Left ventricle myocardium inferior (tissue), 1 donor: ENCODE measurements at regions not wholly inside any gene's neighbourhood (a gene's known extent, or its start where the extent isn't known, plus 50 kb on each side); places are given as distances from the start of the nearest gene placed in this dataset.

Experiments
- DNase-seq: peaks from one replicate; pipeline ENCODE4 v3.0.0-alpha.2; 2020
- H3K27ac ChIP-seq: fragments of 200-600 bp; replicated peaks from 2 replicates; pipeline ENCODE4 v1.8.0; 2021
- H3K27me3 ChIP-seq: fragments of 200-600 bp; 2 replicates; pipeline ENCODE4 v1.8.0; 2021; ENCODE audit warnings: low read depth
- H3K36me3 ChIP-seq: fragments of 200-600 bp; 2 replicates; pipeline ENCODE4 v1.8.0; 2021
- H3K4me1 ChIP-seq: fragments of 200-600 bp; 2 replicates; pipeline ENCODE4 v1.8.0; 2021
- H3K4me3 ChIP-seq: fragments of 200-600 bp; 2 replicates; pipeline ENCODE4 v1.8.0; 2021; ENCODE audit warnings: mild to moderate bottlenecking, moderate library complexity
- H3K9me3 ChIP-seq: fragments of 200-600 bp; replicated peaks from 2 replicates; pipeline ENCODE4 v1.8.0; 2021
- intact Hi-C: fragments of 100-400 bp; cut with micrococcal nuclease; formaldehyde crosslinking; loops from one replicate; pipeline ENCODE4 v1.11.0; 2022
- TF ChIP-seq, protein P1 (sequence below): fragments of 200-600 bp; IDR thresholded peaks from 2 replicates; pipeline ENCODE4 v1.8.0; 2021; ENCODE audit warnings: antibody characterized with exemption, mild to moderate bottlenecking, borderline replicate concordance
- donor health status: DM: no; HTN: yes; CAD: no; lungs with severe emphysema.

DNA sequence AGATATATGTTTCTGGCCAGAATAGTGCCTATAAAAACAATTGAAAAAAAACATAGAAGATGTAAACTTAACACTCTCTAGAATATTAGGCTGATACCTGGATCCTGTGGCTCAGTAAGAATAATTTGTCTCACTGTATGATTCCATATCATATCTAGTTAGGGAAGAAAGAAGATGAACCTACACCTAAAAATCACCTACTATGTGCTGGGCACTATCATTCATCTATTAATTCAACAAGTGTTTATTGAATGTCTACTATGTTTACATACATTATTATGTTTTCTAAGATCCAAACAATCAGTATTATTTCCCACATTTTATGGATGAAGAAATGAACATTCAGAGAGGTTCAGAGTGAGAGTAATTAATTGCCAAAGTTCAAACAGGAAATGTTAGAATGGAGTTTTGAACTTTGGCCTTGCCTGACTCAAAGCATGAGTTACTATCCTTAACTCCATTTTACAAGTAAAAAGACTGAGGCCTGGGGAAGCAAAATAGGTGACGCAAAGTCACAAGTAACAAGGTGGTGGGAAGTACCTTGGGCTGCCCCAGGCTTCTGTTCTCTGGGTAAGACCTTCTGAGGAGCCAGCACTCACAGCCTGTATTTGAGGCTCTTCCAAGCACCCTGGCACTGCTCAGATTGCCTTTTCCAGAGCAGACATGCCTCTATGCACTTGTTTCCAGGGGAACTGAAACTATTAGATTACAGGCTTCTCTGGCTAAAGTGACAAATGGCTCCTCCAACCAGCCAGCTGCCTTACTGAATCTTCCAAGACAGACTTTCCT is 111.1 kb upstream of the ACSL4 start:
- Histone ChIP-seq H3K4me1 (no peaks in the 10 kb centered on the region), H3K27ac (no peak overlapping the region), H3K36me3 (no peaks in the 10 kb centered on the region), H3K27me3 (no peaks in the 10 kb centered on the region), H3K9me3 (no peaks in the 10 kb centered on the region), H3K4me3 (no peak overlapping the region)
- DNase-seq = no peak
- TF ChIP-seq, protein P1, sequence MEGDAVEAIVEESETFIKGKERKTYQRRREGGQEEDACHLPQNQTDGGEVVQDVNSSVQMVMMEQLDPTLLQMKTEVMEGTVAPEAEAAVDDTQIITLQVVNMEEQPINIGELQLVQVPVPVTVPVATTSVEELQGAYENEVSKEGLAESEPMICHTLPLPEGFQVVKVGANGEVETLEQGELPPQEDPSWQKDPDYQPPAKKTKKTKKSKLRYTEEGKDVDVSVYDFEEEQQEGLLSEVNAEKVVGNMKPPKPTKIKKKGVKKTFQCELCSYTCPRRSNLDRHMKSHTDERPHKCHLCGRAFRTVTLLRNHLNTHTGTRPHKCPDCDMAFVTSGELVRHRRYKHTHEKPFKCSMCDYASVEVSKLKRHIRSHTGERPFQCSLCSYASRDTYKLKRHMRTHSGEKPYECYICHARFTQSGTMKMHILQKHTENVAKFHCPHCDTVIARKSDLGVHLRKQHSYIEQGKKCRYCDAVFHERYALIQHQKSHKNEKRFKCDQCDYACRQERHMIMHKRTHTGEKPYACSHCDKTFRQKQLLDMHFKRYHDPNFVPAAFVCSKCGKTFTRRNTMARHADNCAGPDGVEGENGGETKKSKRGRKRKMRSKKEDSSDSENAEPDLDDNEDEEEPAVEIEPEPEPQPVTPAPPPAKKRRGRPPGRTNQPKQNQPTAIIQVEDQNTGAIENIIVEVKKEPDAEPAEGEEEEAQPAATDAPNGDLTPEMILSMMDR = no peak
- intact Hi-C loops = no loop called here

DNA sequence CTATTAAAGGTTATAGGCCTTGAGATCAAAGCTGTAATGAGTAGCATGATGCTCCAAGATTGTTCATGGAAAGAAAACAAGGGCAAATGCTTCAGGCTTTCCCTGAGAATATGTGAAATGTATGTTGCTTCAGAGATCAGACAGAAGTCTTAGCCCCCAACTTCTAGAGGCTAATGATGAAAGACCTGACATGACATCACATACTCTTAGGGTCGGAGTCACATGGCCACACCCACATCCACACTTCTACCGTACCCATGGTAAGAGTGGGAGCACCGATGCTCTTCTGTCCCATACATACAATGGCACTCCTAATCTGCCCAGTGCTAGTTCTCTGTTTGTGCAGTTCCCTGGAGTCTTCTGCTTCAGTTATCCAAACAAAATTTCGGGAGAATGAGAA is 111.9 kb upstream of the ACSL4 start:
- no peak overlapping the region for H3K27ac ChIP-seq
- H3K27me3 ChIP-seq = no peaks in the 10 kb centered on the region
- H3K4me3 ChIP-seq = no peak overlapping the region
- no peak for DNase-seq
- intact Hi-C loops = no loop called here
- no peaks in the 10 kb centered on the region for H3K4me1 ChIP-seq
- TF ChIP-seq, protein P1 = no peak
- no peaks in the 10 kb centered on the region for H3K36me3 ChIP-seq
- no peaks in the 10 kb centered on the region for H3K9me3 ChIP-seq

- DNase-seq = no peak
- Histone ChIP-seq H3K36me3 (no peaks in the 10 kb centered on the region), H3K9me3 (no peaks in the 10 kb centered on the region), H3K27me3 (no peaks in the 10 kb centered on the region), H3K4me3 (no peak overlapping the region), H3K27ac (no peak overlapping the region), H3K4me1 (no peaks in the 10 kb centered on the region)
- intact Hi-C loops = no loop called here
- TF ChIP-seq, protein P1 = no peak
Measured at GRCh38 chrX:109845996-109846395, 112.9 kb upstream of the ACSL4 start.

GRCh38 chrX:109847257-109848187 is 114.5 kb upstream of the ACSL4 start:
- no peaks in the 10 kb centered on the region for H3K4me1 ChIP-seq
- intact Hi-C loops = no loop called here
- H3K27me3 ChIP-seq = no peaks in the 10 kb centered on the region
- TF ChIP-seq, protein P1 = no peak
- no peak overlapping the region for H3K27ac ChIP-seq
- H3K36me3 ChIP-seq = no peaks in the 10 kb centered on the region
- no peak overlapping the region for H3K4me3 ChIP-seq
- H3K9me3 ChIP-seq = no peaks in the 10 kb centered on the region
- DNase-seq = no peak

- Histone ChIP-seq H3K27me3 (no peaks in the 10 kb centered on the region), H3K4me3 (no peak overlapping the region), H3K4me1 (no peaks in the 10 kb centered on the region), H3K36me3 (no peaks in the 10 kb centered on the region), H3K9me3 (no peaks in the 10 kb centered on the region), H3K27ac (no peak overlapping the region)
- no peak for DNase-seq
- TF ChIP-seq, protein P1 = no peak
- intact Hi-C loops = no loop called here
Measured at GRCh38 chrX:109848461-109849050, 115.5 kb upstream of the ACSL4 start.
